Smooth muscle cell (in vitro differentiated cells): ENCODE measurements at regions not wholly inside any gene's neighbourhood (a gene's known extent, or its start where the extent isn't known, plus 50 kb on each side); places are given as distances from the start of the nearest gene placed in this dataset.

Source experiments
- DNase-seq: peaks from one replicate; lab custom pipeline; 2025; ENCODE audit not compliant: unreplicated experiment; lab: John Stamatoyannopoulos, UW
- H2AFZ ChIP-seq: fragments of 200-600 bp; sonication (generic); 2 replicates; pipeline ENCODE4 v1.6.0; 2016; ENCODE audit warnings: antibody characterized with exemption, low read depth, mild to moderate bottlenecking
- H3F3A ChIP-seq: fragments of 200-600 bp; sonication (generic); 2 replicates; pipeline ENCODE4 v1.6.0; 2017; ENCODE audit warnings: antibody characterized with exemption, low read depth
- H3K27ac ChIP-seq: fragments of 200-600 bp; sonication (generic); 2 replicates; pipeline ENCODE4 v1.5.1; 2016; ENCODE audit warnings: low read depth, mild to moderate bottlenecking
- H3K27me3 ChIP-seq: fragments of 200-600 bp; sonication (generic); 2 replicates; pipeline ENCODE4 v1.6.1; 2016; ENCODE audit warnings: low read depth, mild to moderate bottlenecking
- H3K36me3 ChIP-seq: fragments of 200-600 bp; sonication (generic); 2 replicates; pipeline ENCODE4 v1.5.1; 2016; ENCODE audit warnings: low read depth
- H3K4me1 ChIP-seq: fragments of 200-600 bp; sonication (generic); 2 replicates; pipeline ENCODE4 v1.5.1; 2016; ENCODE audit warnings: low read depth
- H3K4me2 ChIP-seq: fragments of 200-600 bp; sonication (generic); 2 replicates; pipeline ENCODE4 v1.6.0; 2016; ENCODE audit warnings: mild to moderate bottlenecking
- H3K4me3 ChIP-seq: fragments of 200-600 bp; sonication (generic); 2 replicates; pipeline ENCODE4 v1.5.1; 2016; ENCODE audit warnings: mild to moderate bottlenecking
- H3K79me2 ChIP-seq: fragments of 200-600 bp; sonication (generic); 2 replicates; pipeline ENCODE4 v1.6.0; 2016; ENCODE audit warnings: low read depth, mild to moderate bottlenecking
- H3K9ac ChIP-seq: fragments of 200-600 bp; sonication (generic); 2 replicates; pipeline ENCODE4 v1.6.0; 2016; ENCODE audit warnings: low read depth
- H3K9me3 ChIP-seq: fragments of 200-600 bp; sonication (generic); replicated peaks from 2 replicates; pipeline ENCODE4 v1.5.1; 2016; ENCODE audit warnings: low read depth
- H4K20me1 ChIP-seq: fragments of 200-600 bp; sonication (generic); 2 replicates; pipeline ENCODE4 v1.6.0; 2016; ENCODE audit warnings: low read depth
- CTCF ChIP-seq: fragments of 200-600 bp; sonication (generic); IDR thresholded peaks from 2 replicates; pipeline ENCODE4 v1.5.1; 2017; ENCODE audit warnings: borderline replicate concordance, mild to moderate bottlenecking, antibody characterized with exemption; ENCODE audit not compliant: insufficient read depth, poor library complexity, severe bottlenecking
- WGBS: methylation state at CpG from one replicate; pipeline ENCODE4 v1.1.7; 2016; ENCODE audit warnings: low lambda C conversion rate; 5-methylcytosine and 5-hydroxymethylcytosine counted together

- no peak overlapping the region for H2AFZ ChIP-seq
- no peak overlapping the region for H3K9ac ChIP-seq
- no peak overlapping the region for H3K27ac ChIP-seq
- H3K36me3 ChIP-seq = no peaks in the 10 kb centered on the region
- no peak for TF ChIP-seq CTCF
- no peaks in the 10 kb centered on the region for H3K79me2 ChIP-seq
- no peaks in the 10 kb centered on the region for H3K4me1 ChIP-seq
- WGBS = 75% methylated on average over 6 of the region's 6 CpGs
- no peaks in the 10 kb centered on the region for H3K9me3 ChIP-seq
- no peaks in the 10 kb centered on the region for H4K20me1 ChIP-seq
- no peak for DNase-seq
- no peak overlapping the region for H3K4me3 ChIP-seq
- H3K4me2 ChIP-seq = no peak overlapping the region
- H3F3A ChIP-seq = no peaks in the 10 kb centered on the region
- H3K27me3 ChIP-seq = no peaks in the 10 kb centered on the region
These were observed 138.1 kb upstream of the PIK3R1 start for GRCh38 chr5:68077349-68077894.

GRCh38 chr5:68074633-68075032, 140.9 kb upstream of the PIK3R1 start:
- no peak for TF ChIP-seq CTCF
- no peaks in the 10 kb centered on the region for H3K36me3 ChIP-seq
- no peak overlapping the region for H2AFZ ChIP-seq
- no peak overlapping the region for H3K4me2 ChIP-seq
- H3K9me3 ChIP-seq = no peaks in the 10 kb centered on the region
- H3K4me1 ChIP-seq = no peaks in the 10 kb centered on the region
- no peaks in the 10 kb centered on the region for H3K27me3 ChIP-seq
- no peaks in the 10 kb centered on the region for H3F3A ChIP-seq
- H3K27ac ChIP-seq = no peak overlapping the region
- H4K20me1 ChIP-seq = no peaks in the 10 kb centered on the region
- 87% methylated on average over 1 of the region's 1 CpG for WGBS
- no peak overlapping the region for H3K9ac ChIP-seq
- H3K4me3 ChIP-seq = no peak overlapping the region
- H3K79me2 ChIP-seq = no peaks in the 10 kb centered on the region
- no peak for DNase-seq

GRCh38 chr5:68074048-68074632, 141.4 kb upstream of the PIK3R1 start:
- Histone ChIP-seq H4K20me1 (no peaks in the 10 kb centered on the region), H3K9me3 (no peaks in the 10 kb centered on the region), H3K79me2 (no peaks in the 10 kb centered on the region), H3K9ac (no peak overlapping the region), H3K4me1 (no peaks in the 10 kb centered on the region), H3K27me3 (no peaks in the 10 kb centered on the region), H3K36me3 (no peaks in the 10 kb centered on the region), H2AFZ (no peak overlapping the region), H3K4me3 (no peak overlapping the region), H3K27ac (no peak overlapping the region), H3F3A (no peaks in the 10 kb centered on the region), H3K4me2 (no peak overlapping the region)
- WGBS = 97% methylated on average over 1 of the region's 1 CpG
- no peak for TF ChIP-seq CTCF
- DNase-seq = no peak

- no peaks in the 10 kb centered on the region for H3F3A ChIP-seq
- no peak for DNase-seq
- WGBS = 66% methylated on average over 6 of the region's 6 CpGs
- no peaks in the 10 kb centered on the region for H3K9me3 ChIP-seq
- no peak overlapping the region for H3K4me3 ChIP-seq
- no peaks in the 10 kb centered on the region for H3K79me2 ChIP-seq
- H3K4me2 ChIP-seq = no peak overlapping the region
- no peak overlapping the region for H3K9ac ChIP-seq
- no peak for TF ChIP-seq CTCF
- H3K36me3 ChIP-seq = no peaks in the 10 kb centered on the region
- no peaks in the 10 kb centered on the region for H4K20me1 ChIP-seq
- H3K27me3 ChIP-seq = no peaks in the 10 kb centered on the region
- peaks cover 7% of the 10 kb centered on the region for H3K4me1 ChIP-seq
- H2AFZ ChIP-seq = no peak overlapping the region
- no peak overlapping the region for H3K27ac ChIP-seq
These were observed 143.8 kb upstream of the PIK3R1 start for GRCh38 chr5:68071736-68072135.
